SK-N-DZ (cell line): ENCODE measurements at regions not wholly inside any gene's neighbourhood (a gene's known extent, or its start where the extent isn't known, plus 50 kb on each side); places are given as distances from the start of the nearest gene placed in this dataset.
"Not testable (repeated sequence)": the region's sequence is repeated elsewhere in the genome, so short reads cannot be mapped to it uniquely, and the experiment has no call there.

Source experiments
- DNase-seq: peaks from one replicate; pipeline ENCODE4 v3.0.0-alpha.2; 2015; ENCODE audit warnings: low spot score

DNA sequence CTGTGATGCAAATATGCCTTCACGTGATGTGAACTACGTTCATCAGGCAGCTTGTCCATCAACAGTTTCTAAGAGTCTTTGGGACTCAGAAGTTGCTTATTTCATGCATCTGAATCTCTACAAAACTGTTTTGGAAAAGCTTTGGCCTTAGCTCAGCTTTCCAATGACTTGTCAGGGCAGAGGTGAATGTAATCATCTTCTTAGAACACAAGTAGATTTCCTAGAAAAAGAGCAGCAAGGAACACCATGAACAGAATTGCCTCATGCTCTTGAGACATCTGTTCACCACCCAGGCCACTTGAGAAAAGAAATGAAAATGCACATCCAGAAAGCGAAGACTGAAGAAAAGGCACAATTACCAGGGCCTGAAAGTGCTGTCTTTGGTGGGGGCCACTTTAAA lies 105.8 kb upstream of the PDHA1 start:
- DNase-seq: no peak

- no peak for DNase-seq
Observed at GRCh38 chrX:19243431-19243830, 100.3 kb upstream of the PDHA1 start.

- not testable (repeated sequence) for DNase-seq
Observed at GRCh38 chrX:19244921-19245320, 98.8 kb upstream of the PDHA1 start.

GRCh38 chrX:19245711-19246269 lies 97.9 kb upstream of the PDHA1 start:
- no peak for DNase-seq

DNA sequence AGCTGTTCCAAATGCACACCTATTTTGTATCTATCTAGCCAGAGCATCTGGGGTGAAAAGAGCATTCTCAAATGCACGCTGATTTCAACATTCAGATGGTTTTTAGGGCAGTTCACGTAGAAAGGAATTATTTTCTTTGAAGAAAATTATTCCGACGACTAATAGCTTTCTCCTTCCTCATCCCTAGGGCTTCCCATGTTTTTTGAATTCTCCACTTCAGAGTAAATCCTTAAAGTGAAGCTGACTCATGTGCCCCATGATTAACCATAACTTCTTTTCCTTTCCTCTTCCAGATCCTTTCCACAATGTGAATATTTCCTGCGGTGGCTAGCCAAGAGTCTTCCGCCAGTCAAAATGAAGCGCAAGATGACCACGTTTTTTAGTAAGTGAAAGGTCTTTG lies 86.7 kb upstream of the PDHA1 start:
- DNase-seq: no peak

- DNase-seq: not testable (repeated sequence)
Observed at GRCh38 chrX:19261026-19261425, 82.7 kb upstream of the PDHA1 start.

DNA sequence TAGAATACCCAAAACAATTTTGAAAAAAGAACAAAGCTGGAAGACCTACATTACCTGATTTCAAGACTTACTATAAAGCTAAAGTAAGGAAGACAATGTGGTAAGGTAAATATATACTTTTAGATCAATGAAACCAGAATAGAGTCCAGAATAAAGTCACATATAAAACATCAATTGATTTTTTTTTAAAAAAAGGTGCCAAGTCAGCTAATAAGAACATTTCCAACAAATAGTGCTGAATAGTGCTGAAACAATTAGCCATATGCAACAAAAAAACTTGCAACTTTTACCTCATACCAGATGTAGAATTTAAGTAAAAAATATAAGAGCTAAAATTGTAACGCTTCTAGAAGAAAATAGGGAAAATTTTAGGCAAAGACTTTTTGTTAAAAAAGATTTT lies 73.0 kb upstream of the PDHA1 start:
- DNase-seq: no peak

GRCh38 chrX:19272452-19272851 lies 71.3 kb upstream of the PDHA1 start:
- DNase-seq: no peak

GRCh38 chrX:19280636-19281035 lies 63.1 kb upstream of the PDHA1 start:
- no peak for DNase-seq

DNA sequence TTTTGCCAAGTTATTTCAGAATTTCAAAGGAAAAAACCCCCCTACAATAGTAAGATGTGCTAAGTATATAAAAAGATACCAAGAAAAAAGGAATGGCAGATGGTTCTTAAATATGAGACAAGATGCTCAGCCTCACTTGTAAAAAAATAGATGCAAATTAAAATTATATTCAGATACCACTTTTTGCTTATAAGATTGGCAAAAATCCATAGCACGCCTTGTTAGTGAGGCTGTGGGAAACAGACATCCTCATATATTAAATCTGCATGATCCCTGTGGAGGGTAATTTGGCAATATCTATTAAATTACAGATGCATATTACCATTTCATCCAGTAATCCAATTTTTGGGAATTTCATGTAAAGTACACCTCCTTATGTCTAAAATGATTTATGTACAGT lies 62.5 kb upstream of the PDHA1 start:
- DNase-seq: no peak

- no peak for DNase-seq
Observed at GRCh38 chrX:19283597-19284339, 60.0 kb upstream of the PDHA1 start.

DNA sequence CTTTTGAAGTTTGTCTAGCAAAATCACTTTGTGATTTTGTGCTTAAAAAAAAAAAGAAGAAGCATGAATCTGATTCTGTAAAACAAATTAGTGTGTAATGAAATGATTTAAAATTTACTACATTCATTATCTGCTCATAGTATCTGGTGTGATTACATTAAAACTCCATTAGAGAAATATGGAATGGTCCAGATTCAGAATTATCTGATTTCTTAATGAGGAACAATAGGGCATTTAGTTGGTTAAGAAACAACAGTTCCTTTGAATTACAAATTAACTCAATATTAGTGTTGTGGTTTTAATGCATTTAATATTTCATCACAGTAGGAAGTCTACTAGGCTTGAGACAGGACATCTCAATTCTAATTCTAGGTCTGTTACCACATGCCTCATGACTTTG lies 57.9 kb upstream of the PDHA1 start:
- DNase-seq: no peak

- no peak for DNase-seq
Observed at GRCh38 chrX:19291086-19291485, 52.6 kb upstream of the PDHA1 start.

DNA sequence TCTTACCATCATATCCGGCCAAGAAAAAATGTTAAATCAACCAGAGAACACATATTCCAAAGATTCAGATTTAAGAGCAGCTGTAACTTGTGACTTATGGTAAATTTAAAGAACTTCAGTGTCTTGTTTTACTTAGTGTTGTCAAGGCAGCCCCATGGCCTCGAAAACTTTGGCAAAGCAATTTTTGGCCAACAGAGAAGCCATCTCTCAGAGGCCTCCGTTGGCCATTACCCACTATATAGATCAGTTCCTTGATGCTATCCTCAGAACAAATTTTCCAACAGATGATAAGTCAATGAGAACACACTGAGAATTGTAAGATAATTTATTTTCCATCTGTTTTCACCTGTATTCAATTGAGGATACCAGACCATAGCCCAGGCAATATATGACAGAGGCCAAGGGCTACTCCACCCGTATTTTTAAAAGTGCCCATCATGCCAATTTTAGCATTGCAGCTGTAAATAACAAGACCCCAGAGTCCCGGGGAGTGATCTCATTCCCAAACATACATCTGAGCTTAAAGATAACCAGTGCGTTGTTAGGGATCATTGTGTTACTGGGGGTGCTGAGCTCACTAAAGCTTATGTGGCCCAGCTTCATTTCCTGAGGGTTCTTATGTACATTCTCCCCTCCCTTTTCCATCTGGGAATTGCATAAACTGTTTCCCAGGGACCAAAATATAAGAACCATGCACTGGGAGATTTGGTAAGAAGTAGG lies 50.0 kb upstream of the PDHA1 start:
- no peak for DNase-seq
